ENCODE measurements at regions not wholly inside any gene's neighbourhood (a gene's known extent, or its start where the extent isn't known, plus 50 kb on each side); places are given as distances from the start of the nearest gene placed in this dataset.

GRCh38 chr4:89665662-89666061, 171.3 kb downstream of the SNCA start:
- DNase-seq, result no peak

- DNase-seq, result no peak
These were observed 172.4 kb downstream of the SNCA start for GRCh38 chr4:89664521-89664920.

- no peak for DNase-seq
These were observed 175.6 kb downstream of the SNCA start for GRCh38 chr4:89661173-89661899.

- DNase-seq, result no peak
These were observed 176.4 kb downstream of the SNCA start for GRCh38 chr4:89660444-89661172.

- no peak for DNase-seq
These were observed 178.3 kb downstream of the SNCA start for GRCh38 chr4:89658701-89659024.

GRCh38 chr4:89657931-89658700, 178.8 kb downstream of the SNCA start:
- no peak for DNase-seq

GRCh38 chr4:89653012-89653411, 183.9 kb downstream of the SNCA start:
- no peak for DNase-seq

GRCh38 chr4:89645482-89645881, 191.5 kb downstream of the SNCA start:
- no peak for DNase-seq

GRCh38 chr4:89641367-89641687, 195.6 kb downstream of the SNCA start:
- DNase-seq, result no peak

GRCh38 chr4:89640620-89641366, 196.2 kb downstream of the SNCA start:
- DNase-seq, result peak in 1 of 2 experiments; percentile 26

- DNase-seq, result no peak
These were observed 197.6 kb downstream of the SNCA start for GRCh38 chr4:89639395-89639794.

GRCh38 chr4:89625599-89626293, 211.2 kb downstream of the SNCA start:
- no peak for DNase-seq

GRCh38 chr4:89619206-89619962, 217.6 kb downstream of the SNCA start:
- no peak for DNase-seq

- no peak for DNase-seq
These were observed 218.8 kb downstream of the SNCA start for GRCh38 chr4:89618151-89618550.

GRCh38 chr4:89617317-89617716, 219.6 kb downstream of the SNCA start:
- DNase-seq, result no peak

GRCh38 chr4:89616382-89616781, 220.6 kb downstream of the SNCA start:
- no peak for DNase-seq

- no peak for DNase-seq
These were observed 221.9 kb downstream of the SNCA start for GRCh38 chr4:89615051-89615450.

- no peak for DNase-seq
These were observed 222.8 kb downstream of the SNCA start for GRCh38 chr4:89614155-89614554.

- DNase-seq, result no peak
These were observed 226.7 kb downstream of the SNCA start for GRCh38 chr4:89610236-89610635.

- DNase-seq, result no peak
These were observed 227.2 kb downstream of the SNCA start for GRCh38 chr4:89609756-89610155.

- DNase-seq, result no peak
These were observed 232.0 kb downstream of the SNCA start for GRCh38 chr4:89604951-89605350.

- no peak for DNase-seq
These were observed 237.9 kb downstream of the SNCA start for GRCh38 chr4:89599026-89599425.

Measured in activated T-cell treated with anti-CD3 and anti-CD28 coated beads, Interleukin-2, amount 50 U/mL, for 48 hours (primary cell).